A673 (cell line): ENCODE measurements at regions not wholly inside any gene's neighbourhood (a gene's known extent, or its start where the extent isn't known, plus 50 kb on each side); places are given as distances from the start of the nearest gene placed in this dataset.

ENCODE experiments used
- BruUV-seq: library from RNA; stranded (reverse); fragments of 400-500 nt; replicated peaks from 2 replicates; lab custom pipeline; 2021; lab: Mats Ljungman, UMichigan
- CTCF ChIA-PET: fragments of 300-600 bp; sonication (Branson Sonifier 250); formaldehyde crosslinking; loops from one replicate; lab custom pipeline; 2022; ENCODE audit warnings: antibody characterized with exemption; lab: Charles Lee
- POLR2A ChIA-PET: fragments of 300-600 bp; sonication (Branson Sonifier 250); formaldehyde crosslinking; loops from one replicate; lab custom pipeline; 2022; ENCODE audit warnings: antibody characterized with exemption; ENCODE audit not compliant: low non-redundant PET; lab: Charles Lee
- DNase-seq: peaks from one replicate; pipeline ENCODE4 v3.0.0-alpha.2; 2015; ENCODE audit warnings: low spot score
- H3K27ac ChIP-seq: fragments of 200-600 bp; sonication (generic); 2 replicates; pipeline ENCODE4 v1.5.1; 2016; ENCODE audit warnings: mixed run types, low read depth, mild to moderate bottlenecking, mixed read lengths, antibody characterized with exemption, low read length; ENCODE audit not compliant: poor library complexity, severe bottlenecking
- H3K27me3 ChIP-seq: fragments of 200-600 bp; sonication (generic); replicated peaks from 2 replicates; pipeline ENCODE4 v1.6.1; 2017; ENCODE audit warnings: mixed run types, low read depth, mild to moderate bottlenecking, mixed read lengths, antibody characterized with exemption, low read length; ENCODE audit not compliant: insufficient read depth, poor library complexity
- H3K36me3 ChIP-seq: fragments of 200-600 bp; sonication (generic); 2 replicates; pipeline ENCODE4 v1.6.1; 2016; ENCODE audit warnings: mixed run types, mild to moderate bottlenecking, mixed read lengths, antibody characterized with exemption, low read length; ENCODE audit not compliant: insufficient read depth, poor library complexity, severe bottlenecking
- H3K4me1 ChIP-seq: fragments of 200-600 bp; sonication (generic); 2 replicates; pipeline ENCODE4 v1.6.1; 2017; ENCODE audit warnings: mixed run types, mild to moderate bottlenecking, mixed read lengths, antibody characterized with exemption, low read length; ENCODE audit not compliant: insufficient read depth, poor library complexity, severe bottlenecking
- H3K4me3 ChIP-seq: fragments of 200-600 bp; sonication (generic); 2 replicates; pipeline ENCODE4 v1.5.1; 2016; ENCODE audit warnings: low read depth, mixed run types, mild to moderate bottlenecking, mixed read lengths, low read length; ENCODE audit not compliant: poor library complexity, severe bottlenecking
- H3K9me3 ChIP-seq: fragments of 200-600 bp; sonication (generic); 2 replicates; pipeline ENCODE4 v1.6.1; 2016; ENCODE audit warnings: mixed run types, low read depth, mild to moderate bottlenecking, mixed read lengths, antibody characterized with exemption, low read length; ENCODE audit not compliant: poor library complexity, severe bottlenecking
- EZH2 ChIP-seq: fragments of 200-600 bp; sonication (generic); IDR thresholded peaks from 2 replicates; pipeline ENCODE4 v1.6.1; 2017; ENCODE audit warnings: borderline replicate concordance, low read depth, mild to moderate bottlenecking, mixed read lengths, antibody characterized with exemption, low read length; ENCODE audit not compliant: poor library complexity, severe bottlenecking
- intact Hi-C: fragments of 100-400 bp; cut with micrococcal nuclease; formaldehyde crosslinking; loops from one replicate; pipeline ENCODE4 v1.10.0; 2022; ENCODE audit not compliant: unreplicated experiment
- TF ChIP-seq, protein P1 (sequence below): fragments of 300-800, 200-600 bp; sonication (generic); conservative IDR thresholded peaks from 2 replicates; pipeline ENCODE4 v1.5.1; 2017; ENCODE audit warnings: low read depth, mild to moderate bottlenecking, antibody characterized with exemption, low read length, moderate library complexity, mixed read lengths

DNA sequence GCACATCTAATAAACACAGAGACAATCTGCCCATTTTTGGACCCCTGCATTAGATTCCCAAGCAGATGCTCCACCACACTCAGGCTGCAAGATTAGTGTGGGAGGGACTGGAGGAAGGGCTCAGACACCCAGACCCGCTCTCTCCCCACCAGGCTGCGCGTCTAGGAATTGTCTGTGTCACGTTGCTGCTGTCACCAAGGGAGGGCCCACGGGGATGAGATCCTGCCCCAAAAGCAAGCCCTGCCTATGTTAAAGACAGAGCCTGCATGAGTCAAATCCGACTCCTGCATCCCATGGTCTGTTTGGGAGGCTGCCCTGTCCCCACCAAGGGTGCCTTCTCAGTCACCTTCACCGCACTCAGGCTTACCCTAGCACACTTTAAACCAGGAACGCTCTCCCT is 114.4 kb upstream of the ZNF507 start:
- H3K27me3 ChIP-seq = no peaks in the 10 kb centered on the region
- intact Hi-C loops = no loop called here
- no peak for DNase-seq
- no peaks in the 10 kb centered on the region for H3K36me3 ChIP-seq
- CTCF ChIA-PET = no interaction called here
- no peaks in the 10 kb centered on the region for H3K4me1 ChIP-seq
- BruUV-seq = no TSS peak
- TF ChIP-seq, protein P1, sequence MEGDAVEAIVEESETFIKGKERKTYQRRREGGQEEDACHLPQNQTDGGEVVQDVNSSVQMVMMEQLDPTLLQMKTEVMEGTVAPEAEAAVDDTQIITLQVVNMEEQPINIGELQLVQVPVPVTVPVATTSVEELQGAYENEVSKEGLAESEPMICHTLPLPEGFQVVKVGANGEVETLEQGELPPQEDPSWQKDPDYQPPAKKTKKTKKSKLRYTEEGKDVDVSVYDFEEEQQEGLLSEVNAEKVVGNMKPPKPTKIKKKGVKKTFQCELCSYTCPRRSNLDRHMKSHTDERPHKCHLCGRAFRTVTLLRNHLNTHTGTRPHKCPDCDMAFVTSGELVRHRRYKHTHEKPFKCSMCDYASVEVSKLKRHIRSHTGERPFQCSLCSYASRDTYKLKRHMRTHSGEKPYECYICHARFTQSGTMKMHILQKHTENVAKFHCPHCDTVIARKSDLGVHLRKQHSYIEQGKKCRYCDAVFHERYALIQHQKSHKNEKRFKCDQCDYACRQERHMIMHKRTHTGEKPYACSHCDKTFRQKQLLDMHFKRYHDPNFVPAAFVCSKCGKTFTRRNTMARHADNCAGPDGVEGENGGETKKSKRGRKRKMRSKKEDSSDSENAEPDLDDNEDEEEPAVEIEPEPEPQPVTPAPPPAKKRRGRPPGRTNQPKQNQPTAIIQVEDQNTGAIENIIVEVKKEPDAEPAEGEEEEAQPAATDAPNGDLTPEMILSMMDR = no peak
- TF ChIP-seq EZH2 = no peak
- no peak overlapping the region for H3K4me3 ChIP-seq
- POLR2A ChIA-PET = interaction anchor here (0.6 kb wide), 1 partner anchor 336 kb away, joined by 4 read pairs; no protein-coding TSS in a partner anchor
- H3K27ac ChIP-seq = no peak overlapping the region
- H3K9me3 ChIP-seq = no peaks in the 10 kb centered on the region

DNA sequence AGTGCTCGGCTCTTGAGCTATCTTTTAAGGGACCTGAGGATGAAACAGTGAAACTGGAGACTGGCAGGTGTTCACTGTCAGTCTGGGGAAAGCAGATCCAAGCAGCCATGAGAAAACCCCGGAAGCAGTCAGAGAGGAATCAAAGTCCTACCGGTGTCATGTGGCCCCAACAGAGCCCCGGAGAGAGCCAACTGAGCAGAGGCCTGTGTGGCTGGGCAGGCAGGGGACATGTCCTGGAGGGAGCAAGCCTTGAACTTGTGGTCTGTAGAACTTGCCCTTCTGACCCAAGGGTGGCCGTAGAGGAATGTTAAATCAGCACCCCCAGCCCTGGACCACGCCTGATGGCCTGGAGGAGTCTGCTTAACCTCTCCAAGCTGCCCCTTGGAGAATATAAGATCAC is 113.7 kb upstream of the ZNF507 start:
- ChIA-PET CTCF (no interaction called here), POLR2A (no interaction called here)
- no peak for DNase-seq
- Histone ChIP-seq H3K9me3 (no peaks in the 10 kb centered on the region), H3K27me3 (no peaks in the 10 kb centered on the region), H3K4me1 (no peaks in the 10 kb centered on the region), H3K4me3 (no peak overlapping the region), H3K36me3 (no peaks in the 10 kb centered on the region), H3K27ac (no peak overlapping the region)
- no TSS peak for BruUV-seq
- TF ChIP-seq, protein P1 = no peak
- TF ChIP-seq EZH2 = no peak
- intact Hi-C loops = no loop called here

DNA sequence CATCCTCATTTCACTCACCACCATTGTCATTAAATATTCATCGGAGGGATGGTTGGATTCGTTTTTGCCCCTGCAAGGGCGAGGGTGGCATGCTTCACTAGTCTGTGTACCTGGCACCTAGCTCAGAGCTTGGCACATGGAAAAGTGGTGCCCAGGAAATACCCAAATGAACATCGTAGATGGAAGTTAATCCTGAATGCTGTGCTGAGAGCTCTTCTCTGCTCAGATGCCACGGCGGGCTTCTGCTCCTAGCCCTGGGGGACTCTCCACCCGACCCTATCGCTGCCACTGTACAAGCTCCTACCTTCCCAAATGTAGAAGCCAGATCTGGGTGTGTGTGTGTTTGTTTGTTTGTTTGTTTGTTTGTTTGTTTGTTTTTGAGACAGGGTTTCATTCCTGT is 113.0 kb upstream of the ZNF507 start:
- no peaks in the 10 kb centered on the region for H3K27me3 ChIP-seq
- DNase-seq = no peak
- H3K4me3 ChIP-seq = no peak overlapping the region
- POLR2A ChIA-PET = no interaction called here
- TF ChIP-seq, protein P1 = no peak
- no peak for TF ChIP-seq EZH2
- H3K4me1 ChIP-seq = no peaks in the 10 kb centered on the region
- no peaks in the 10 kb centered on the region for H3K9me3 ChIP-seq
- H3K27ac ChIP-seq = no peak overlapping the region
- H3K36me3 ChIP-seq = no peaks in the 10 kb centered on the region
- CTCF ChIA-PET = no interaction called here
- no TSS peak for BruUV-seq
- intact Hi-C loops = no loop called here
